ENCODE measurements at regions not wholly inside any gene's neighbourhood (a gene's known extent, or its start where the extent isn't known, plus 50 kb on each side); places are given as distances from the start of the nearest gene placed in this dataset.

- DNase-seq (ENCODE audit: low read depth): no peak
Measured at GRCh38 chr2:128436479-128437203, 118.0 kb upstream of the HS6ST1 start.

- no peak for DNase-seq (ENCODE audit: low read depth)
Measured at GRCh38 chr2:128437204-128437565, 118.5 kb upstream of the HS6ST1 start.

GRCh38 chr2:128438091-128438490 lies 119.4 kb upstream of the HS6ST1 start:
- DNase-seq (ENCODE audit: low read depth): no peak

- no peak for DNase-seq (ENCODE audit: low read depth)
Measured at GRCh38 chr2:128438586-128438985, 119.9 kb upstream of the HS6ST1 start.

- no peak for DNase-seq (ENCODE audit: low read depth)
Measured at GRCh38 chr2:128439031-128439790, 120.5 kb upstream of the HS6ST1 start.

GRCh38 chr2:128439791-128440665 lies 121.4 kb upstream of the HS6ST1 start:
- no peak for DNase-seq (ENCODE audit: low read depth)

GRCh38 chr2:128440666-128441340 lies 122.1 kb upstream of the HS6ST1 start:
- DNase-seq (ENCODE audit: low read depth): no peak

GRCh38 chr2:128441341-128442052 lies 122.8 kb upstream of the HS6ST1 start:
- no peak for DNase-seq (ENCODE audit: low read depth)

GRCh38 chr2:128442053-128442751 lies 123.5 kb upstream of the HS6ST1 start:
- DNase-seq (ENCODE audit: low read depth): no peak

- no peak for DNase-seq (ENCODE audit: low read depth)
Measured at GRCh38 chr2:128442891-128443302, 124.2 kb upstream of the HS6ST1 start.

GRCh38 chr2:128444121-128444771 lies 125.6 kb upstream of the HS6ST1 start:
- no peak for DNase-seq (ENCODE audit: low read depth)

- DNase-seq (ENCODE audit: low read depth): no peak
Measured at GRCh38 chr2:128444816-128445522, 126.3 kb upstream of the HS6ST1 start.

- no peak for DNase-seq (ENCODE audit: low read depth)
Measured at GRCh38 chr2:128445523-128445900, 126.8 kb upstream of the HS6ST1 start.

GRCh38 chr2:128446049-128446873 lies 127.6 kb upstream of the HS6ST1 start:
- DNase-seq (ENCODE audit: low read depth): no peak

- DNase-seq (ENCODE audit: low read depth): no peak
Measured at GRCh38 chr2:128446874-128447537, 128.3 kb upstream of the HS6ST1 start.

GRCh38 chr2:128447538-128447995 lies 128.9 kb upstream of the HS6ST1 start:
- DNase-seq (ENCODE audit: low read depth): no peak

Data from HT1080 (cell line).